HG02973 (cell line): ENCODE measurements at regions not wholly inside any gene's neighbourhood (a gene's known extent, or its start where the extent isn't known, plus 50 kb on each side); places are given as distances from the start of the nearest gene placed in this dataset.

Experiments used
- ATAC-seq: cut with Tn5 transposase; IDR thresholded peaks from one replicate; pipeline ENCODE4 v1.9.1; 2021; ENCODE audit warnings: moderate library complexity; ENCODE audit not compliant: unreplicated experiment

- ATAC-seq, result no peak
Observed at GRCh38 chr3:120838441-120839091, 69.4 kb upstream of the STXBP5L start.

GRCh38 chr3:120839120-120839519 is 68.9 kb upstream of the STXBP5L start:
- ATAC-seq, result no peak

GRCh38 chr3:120841264-120841663 is 66.7 kb upstream of the STXBP5L start:
- peak; percentile 74 for ATAC-seq

- no peak for ATAC-seq
Observed at GRCh38 chr3:120846073-120846472, 61.9 kb upstream of the STXBP5L start.

GRCh38 chr3:120848503-120848902 is 59.5 kb upstream of the STXBP5L start:
- no peak for ATAC-seq

GRCh38 chr3:120850381-120851295 is 57.4 kb upstream of the STXBP5L start:
- no peak for ATAC-seq

GRCh38 chr3:120852412-120852811 is 55.6 kb upstream of the STXBP5L start:
- ATAC-seq, result no peak

GRCh38 chr3:120853416-120853815 is 54.6 kb upstream of the STXBP5L start:
- no peak for ATAC-seq

GRCh38 chr3:120854908-120855526 is 53.0 kb upstream of the STXBP5L start:
- no peak for ATAC-seq

GRCh38 chr3:120855665-120856437 is 52.2 kb upstream of the STXBP5L start:
- no peak for ATAC-seq
